HT-29 (cell line): ENCODE measurements at regions not wholly inside any gene's neighbourhood (a gene's known extent, or its start where the extent isn't known, plus 50 kb on each side); places are given as distances from the start of the nearest gene placed in this dataset.
"Not testable (repeated sequence)": the region's sequence is repeated elsewhere in the genome, so short reads cannot be mapped to it uniquely, and the experiment has no call there.

Experiments used
- DNase-seq: peaks from one replicate; pipeline ENCODE4 v3.0.0-alpha.2; 2015; ENCODE audit warnings: low spot score

DNA sequence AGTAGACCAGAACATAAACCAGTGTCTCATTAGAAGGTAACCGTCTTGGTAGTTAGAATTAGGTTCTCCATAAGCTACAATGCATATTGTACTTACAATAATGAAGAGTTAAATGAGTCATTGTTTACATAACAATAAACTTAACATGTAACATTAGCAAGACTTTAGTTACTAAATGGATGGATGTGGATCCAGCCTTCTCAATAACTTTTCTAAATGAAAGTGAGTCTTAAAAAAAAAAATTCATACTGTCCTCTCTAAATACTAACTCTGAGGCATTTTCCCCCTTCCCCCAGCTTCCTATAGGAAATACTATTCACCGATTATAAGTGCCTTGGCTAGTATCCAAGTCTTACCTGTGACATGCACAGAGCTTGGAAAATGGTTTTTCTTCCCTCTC, 155.3 kb downstream of the CYB561 start:
- DNase-seq: peak; percentile 57

DNA sequence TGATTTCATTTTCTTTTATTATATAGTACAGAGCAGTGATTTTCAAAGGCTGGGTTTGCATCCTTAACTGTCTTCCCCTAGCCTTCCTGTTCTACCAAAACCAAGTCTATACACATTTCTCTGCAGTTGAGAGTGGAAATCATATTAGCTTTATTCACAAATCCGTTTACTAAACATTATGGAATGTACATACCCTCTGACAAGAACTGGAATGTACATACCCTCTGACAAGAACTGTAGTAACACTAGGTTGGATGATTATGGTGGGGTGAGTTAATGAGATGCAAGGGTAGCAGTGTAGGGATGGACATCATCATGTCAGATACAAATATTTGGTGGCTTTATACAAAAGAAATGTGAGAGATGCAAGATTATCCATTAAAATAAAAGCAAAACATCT, 154.8 kb downstream of the CYB561 start:
- DNase-seq: no peak

DNA sequence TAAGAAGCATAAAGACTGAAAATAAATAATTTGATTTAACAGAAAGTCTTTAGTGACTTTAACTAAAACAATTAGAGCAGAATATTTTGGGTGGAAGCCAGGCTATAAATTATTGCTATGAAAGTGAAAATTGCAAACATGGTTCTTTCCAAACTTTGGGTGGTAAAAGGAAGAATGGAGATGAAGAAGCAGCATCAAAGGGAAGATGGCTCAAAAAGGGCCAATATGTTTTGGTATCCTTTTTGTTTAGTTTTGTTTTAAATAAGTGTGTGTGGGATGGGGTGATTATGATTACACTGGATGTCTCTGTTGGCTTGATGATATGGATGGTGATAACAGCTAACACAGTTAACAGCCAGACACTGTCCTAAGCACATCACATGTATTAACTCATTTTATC, 153.7 kb downstream of the CYB561 start:
- no peak for DNase-seq

DNA sequence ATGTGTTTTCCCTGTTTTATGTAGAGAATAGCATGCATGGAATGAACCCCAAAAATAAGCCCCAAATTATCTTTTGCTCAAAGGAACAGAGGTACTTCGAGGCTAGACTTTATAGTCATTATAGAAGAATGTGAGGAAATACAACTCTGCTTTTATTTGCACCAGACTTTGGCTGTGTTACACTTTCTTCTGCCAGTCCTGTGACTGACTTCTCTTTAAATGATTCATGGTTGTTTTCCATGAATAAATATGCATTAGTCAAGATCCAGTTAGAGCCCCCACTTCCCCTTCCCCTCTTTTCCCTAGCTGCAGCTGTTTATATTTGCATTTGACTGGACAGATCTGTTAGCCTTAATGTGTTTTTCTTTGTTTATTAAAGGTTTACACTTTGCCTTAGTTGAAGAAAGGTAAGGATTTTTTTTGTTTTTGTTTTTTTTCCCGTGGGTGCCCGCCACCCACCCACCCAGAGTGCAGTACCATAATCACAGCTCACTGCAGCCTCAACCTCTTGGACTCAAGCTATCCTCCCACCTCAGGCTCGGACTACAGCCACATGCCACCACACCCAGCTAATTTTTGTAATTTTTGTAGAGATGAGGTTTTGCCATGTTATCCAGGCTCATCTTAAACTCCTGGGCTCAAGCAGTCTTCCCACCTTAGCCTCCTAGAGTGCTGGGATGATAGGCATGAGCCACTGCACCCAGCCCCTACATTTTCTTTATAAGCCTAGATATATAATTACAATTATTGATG, 152.6 kb downstream of the CYB561 start:
- DNase-seq: no peak

DNA sequence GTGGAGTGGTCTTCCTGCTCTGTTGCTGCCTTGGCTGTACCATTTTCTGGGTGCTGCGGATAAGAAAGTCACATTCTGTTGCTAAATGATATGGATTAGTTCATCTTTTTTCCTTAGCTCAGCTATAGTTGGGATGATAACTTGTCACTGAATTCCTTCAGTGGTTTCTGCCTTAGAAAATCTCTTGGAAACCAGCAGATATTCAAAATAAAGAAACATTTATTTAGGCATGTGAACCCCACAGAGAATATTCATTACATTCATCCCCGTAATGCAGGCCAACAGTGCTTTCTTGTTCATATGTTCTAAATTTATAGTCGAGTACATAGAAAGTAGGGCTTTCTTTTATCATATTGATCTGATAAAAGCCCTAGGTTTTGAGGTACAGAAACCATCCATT, 151.3 kb downstream of the CYB561 start:
- no peak for DNase-seq

DNA sequence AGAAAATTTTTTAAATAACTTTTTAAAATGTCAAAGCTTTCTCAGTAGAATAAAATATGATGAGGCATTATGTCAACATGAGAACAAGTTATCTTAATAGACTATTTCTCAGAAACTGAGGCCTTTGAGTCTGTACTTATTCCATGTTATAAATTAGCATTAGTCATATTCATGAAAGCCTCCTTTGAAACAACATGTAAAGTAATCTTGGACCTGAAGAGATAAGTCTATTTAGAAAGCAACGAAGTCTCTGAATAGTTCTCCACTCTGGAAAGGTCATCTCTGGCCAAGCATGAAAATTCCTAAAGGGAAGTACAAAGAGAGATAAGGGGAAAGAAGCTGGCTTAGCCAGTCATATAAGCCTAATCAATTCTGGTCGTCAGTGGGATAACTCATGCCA, 150.8 kb downstream of the CYB561 start:
- no peak for DNase-seq

DNA sequence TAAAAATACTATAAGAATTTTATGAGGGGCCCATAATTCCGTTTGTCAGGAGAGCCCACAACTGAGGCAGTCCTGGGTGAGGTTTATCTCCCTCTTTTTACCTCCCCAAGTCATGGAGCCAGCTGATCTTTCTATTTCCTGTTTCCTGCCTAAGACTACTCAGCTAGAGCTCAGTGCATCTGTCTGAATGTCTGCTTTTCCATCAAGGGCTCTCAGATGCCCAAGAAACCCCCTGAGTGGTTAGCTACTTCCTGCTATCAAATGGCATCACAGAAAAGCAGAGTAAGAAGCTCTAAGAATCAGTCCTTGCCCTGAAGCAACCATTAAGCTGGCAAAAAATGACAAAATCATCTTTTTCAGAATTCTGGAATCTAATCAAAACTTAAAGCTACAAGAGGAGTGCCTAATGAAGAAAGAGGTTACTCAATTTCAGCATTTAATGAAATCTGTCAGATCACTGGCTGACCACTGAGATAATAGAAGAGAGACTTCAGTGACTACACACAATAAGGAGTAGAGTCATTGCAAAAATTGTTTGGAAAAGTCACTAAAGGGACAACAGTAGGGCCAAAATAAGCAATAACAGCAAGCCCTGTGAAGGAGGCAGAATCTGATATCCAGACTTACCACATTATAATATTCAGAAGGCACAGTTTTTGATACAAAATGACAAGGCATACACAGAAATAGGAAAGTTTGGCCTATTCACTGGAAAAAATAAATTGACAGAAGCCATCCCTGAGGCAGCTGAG, 150.1 kb downstream of the CYB561 start:
- DNase-seq: no peak

DNA sequence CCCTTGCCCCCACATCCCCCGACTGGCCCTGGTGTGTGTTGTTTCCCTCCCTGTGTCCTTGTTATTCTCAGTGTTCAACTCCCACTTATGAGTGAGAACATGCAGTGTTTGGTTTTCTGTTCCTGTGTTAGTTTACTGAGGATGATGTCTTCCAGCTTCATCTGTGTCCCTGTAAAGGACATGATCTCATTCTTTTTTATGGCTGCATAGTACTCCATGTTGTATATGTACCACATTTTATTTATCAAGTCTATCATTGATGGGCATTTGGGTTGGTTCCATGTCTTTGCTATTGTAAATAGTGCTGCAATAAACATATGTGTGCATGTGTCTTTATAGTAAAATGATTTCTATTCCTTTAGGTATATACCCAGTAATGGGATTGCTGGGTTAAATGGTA, 147.2 kb downstream of the CYB561 start:
- DNase-seq: not testable (repeated sequence)

DNA sequence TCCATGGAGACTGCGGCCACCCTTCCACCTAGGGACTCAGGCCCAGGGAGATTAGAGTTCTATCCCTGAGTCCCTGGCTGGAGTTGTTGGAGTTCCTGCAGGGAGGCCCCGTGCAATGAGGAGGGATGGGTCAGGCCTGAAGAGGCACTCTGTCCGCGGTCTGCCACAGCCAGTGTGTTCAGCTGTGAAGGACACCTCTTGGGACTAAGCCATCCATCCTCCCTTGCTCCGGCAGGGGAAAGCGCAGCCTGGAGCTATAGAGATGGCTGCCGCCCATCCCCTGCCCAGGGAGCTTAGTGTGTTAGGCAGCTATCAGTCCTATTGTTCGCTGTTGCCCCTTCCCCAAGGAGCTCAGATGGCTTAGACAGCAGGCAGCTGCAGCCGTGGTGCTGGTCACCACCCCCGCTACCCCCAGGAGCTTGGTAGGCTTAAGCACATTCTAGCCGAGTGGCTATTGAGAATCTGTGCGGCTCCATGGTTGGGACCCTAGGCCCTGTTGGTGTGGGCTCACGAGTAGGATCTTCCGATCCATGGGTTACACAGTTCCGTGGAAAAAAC, 141.3 kb downstream of the CYB561 start:
- DNase-seq: no peak

DNA sequence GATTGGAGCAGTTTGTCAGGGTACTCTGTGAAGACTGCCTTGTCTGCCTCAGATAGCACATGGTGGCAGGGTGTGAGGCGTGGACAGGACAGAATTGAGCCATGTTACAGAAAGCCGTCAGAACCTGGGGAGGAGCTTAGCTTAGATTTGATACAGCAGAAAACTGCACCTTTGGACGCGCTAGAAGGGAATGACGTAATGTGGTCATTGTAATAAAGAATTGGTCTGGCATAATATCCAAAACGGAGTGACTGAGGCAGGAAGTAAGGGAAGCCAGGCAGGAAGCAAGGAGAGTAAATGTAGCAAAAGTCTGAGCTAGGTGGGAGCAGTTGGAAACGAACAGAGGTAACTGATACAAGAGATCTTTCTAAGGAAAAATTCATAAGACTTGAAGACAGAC, 140.2 kb downstream of the CYB561 start:
- DNase-seq: no peak

DNA sequence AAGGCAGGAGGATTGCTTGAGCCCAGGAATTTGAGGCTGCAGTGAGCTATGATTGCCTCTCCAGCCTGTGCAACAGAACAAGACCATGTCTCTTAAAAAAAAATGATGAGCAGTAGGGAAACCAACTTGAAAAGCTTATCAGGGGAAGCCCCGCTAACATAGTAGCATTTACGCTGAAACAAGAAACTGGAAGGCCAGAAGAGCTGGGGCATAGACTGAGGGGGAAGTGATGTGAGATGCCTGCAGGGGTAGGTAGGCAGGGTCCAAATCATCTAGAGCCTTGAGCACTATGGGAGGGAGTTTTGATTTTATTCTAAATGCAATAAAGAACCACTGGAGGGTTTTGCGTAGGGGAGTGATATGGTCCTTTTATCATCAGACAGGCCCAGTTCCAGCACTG, 139.3 kb downstream of the CYB561 start:
- DNase-seq: no peak

DNA sequence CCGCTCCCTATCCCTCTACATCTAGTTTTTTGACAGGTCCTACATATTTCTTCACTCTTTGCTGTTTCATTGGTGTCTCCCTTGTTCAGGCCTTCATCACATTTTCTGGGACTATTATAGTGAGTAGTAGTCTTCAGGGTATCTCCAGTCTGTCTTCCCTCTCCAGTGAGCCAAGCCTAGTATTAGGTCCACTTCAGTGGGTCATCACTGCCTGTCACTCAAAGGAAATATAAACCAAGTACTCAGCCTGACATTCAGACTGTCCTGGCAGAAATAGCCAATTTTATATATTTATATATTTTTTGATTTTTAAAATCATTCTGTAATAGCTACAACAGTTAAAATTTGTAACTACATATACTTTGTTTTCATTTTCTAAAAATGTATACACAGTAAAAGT, 137.8 kb downstream of the CYB561 start:
- DNase-seq: no peak

DNA sequence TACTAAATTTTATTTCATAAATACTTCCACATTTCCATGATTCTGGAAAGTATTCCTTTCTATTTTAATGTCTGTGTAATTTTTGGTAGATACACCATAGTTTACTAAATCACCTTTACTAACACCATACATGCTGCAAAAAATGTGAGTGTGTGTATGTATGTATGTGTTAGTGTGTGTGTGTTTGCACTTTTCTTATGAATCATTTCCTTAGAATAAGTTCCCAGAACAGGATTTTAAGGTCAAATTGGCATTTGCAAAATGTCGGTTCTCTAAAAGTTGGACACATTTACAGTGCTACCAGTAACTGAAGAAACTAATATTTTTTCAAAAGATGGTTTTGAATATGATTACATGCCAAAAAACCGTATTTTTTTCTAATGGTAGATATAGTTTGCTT, 137.1 kb downstream of the CYB561 start:
- no peak for DNase-seq

DNA sequence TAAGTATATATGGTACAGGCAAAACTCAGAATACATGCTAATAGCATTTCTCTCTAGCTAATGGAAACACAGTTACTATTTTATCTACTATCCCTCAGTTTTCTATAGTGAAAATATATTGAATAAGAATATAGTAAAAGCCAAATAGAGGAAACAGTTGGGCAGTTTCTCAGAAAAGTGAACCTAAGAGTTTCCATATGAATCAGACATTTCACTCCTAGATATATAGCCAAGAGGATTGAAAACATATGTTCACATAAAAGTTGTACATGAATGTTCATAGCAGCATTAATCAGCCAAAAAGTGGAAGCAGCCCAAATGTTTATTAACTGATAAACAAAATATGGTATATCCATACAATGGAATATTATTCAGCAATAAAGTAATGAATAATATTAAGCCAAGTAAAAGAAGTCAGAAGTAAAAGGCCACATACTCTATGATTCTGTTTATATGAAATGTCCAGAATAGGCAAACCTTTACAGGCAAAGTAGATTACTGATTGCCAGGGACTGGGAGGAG, 134.6 kb downstream of the CYB561 start:
- DNase-seq: no peak

DNA sequence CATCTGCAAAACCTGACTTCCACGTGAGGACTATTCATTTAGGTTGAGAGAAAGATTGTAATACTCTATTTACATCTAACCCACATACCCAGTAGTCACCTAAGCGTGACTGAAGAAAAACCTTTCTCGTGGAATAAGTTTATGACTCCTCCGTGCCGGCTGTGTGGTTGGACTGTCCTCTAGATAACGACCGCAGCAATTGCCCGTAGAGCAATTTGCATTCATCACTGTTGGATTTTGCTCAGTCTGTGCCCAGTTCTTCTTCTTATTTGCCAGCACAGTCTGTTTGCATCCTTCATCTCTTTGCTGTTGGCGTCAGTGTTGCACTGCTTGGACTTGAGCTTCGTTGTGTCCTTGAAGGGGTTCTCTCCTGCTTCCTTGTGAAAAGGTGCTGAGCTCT, 131.3 kb downstream of the CYB561 start:
- no peak for DNase-seq

DNA sequence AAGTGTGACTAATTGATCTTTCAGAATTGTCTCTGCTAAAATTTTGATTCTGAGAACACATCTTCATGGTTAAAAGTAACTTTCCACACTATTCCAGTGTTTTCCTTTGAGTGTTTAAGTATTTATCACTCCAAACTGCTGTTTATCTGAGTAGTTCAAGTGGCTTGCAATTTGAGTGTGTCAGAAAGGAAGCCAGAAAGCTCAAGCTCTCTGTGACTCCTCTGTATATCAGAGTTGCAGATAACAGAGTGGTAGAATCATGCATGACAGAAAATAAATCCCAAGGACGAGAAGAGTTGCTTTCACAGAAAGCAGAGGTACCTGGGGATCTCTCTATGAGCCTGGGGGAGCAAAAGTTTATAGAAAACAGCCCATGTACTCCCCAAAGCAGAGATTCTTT, 130.0 kb downstream of the CYB561 start:
- no peak for DNase-seq

DNA sequence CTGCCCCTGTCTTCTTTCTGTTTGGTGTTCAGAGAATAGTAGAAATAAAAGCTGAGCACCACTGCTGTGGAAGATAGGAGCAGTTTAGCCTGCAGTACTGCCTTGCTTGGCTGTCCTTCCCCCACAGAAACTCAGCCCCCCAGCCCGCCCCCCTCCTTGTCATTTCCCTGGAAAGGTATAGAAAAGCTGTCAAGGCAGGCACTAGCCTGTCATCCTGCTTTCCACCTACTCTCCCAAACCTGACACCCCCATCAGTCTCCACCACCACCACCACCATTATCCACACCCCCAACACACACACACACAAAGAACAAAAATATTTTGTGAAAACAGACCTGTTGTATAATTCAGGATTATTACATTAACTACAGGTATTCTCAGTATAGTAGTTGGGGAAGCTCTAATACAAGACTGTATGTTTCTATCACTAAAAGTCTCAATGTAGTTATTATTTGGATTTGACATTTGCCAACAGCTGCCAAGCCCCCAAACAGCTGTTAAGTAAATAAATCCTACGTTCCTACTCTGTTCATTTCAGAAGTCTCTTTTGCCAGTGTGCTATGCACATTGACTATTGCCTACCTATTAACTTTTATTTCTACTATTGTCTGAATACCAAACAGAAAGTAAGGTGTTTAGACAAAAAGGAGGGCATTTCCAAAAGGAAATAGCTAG, 128.8 kb downstream of the CYB561 start:
- DNase-seq: no peak

DNA sequence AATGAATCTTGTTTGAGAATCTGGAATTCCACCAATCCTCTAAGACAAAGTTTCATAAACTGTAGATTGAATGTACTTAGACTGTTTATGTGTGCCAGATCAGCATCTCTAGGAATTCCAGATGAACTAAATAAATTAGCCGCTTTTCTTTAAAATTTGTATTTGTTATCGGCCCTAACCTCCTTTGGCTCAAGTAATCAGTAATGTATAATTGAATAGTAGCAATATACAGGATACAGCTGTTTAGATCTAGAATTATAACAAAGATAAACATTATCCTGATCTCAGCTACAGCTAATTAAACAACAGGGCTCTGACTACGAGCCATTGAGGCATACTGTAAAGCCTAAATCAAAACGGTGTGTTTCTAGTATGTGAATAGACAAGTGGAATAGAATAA, 120.3 kb downstream of the CYB561 start:
- DNase-seq: no peak

DNA sequence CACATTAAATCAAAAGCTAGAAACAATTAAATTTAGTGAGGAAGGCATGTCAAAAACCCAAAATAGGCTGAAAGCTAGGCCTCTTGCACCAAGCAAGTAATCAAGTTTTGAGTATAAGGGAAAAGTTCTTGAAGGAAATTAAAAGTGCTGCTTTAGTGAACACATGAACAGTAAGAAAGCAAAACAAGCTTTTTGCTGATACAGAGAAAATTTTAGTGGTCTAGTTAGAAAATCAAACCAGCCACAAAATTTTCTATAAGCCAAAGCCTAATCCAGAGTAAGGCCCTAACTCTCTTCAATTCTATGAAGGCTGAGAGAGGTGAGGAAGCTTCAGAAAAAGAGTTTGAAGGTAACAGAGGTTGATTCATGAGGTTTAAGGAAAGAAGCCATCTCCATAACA, 116.2 kb downstream of the CYB561 start:
- no peak for DNase-seq

DNA sequence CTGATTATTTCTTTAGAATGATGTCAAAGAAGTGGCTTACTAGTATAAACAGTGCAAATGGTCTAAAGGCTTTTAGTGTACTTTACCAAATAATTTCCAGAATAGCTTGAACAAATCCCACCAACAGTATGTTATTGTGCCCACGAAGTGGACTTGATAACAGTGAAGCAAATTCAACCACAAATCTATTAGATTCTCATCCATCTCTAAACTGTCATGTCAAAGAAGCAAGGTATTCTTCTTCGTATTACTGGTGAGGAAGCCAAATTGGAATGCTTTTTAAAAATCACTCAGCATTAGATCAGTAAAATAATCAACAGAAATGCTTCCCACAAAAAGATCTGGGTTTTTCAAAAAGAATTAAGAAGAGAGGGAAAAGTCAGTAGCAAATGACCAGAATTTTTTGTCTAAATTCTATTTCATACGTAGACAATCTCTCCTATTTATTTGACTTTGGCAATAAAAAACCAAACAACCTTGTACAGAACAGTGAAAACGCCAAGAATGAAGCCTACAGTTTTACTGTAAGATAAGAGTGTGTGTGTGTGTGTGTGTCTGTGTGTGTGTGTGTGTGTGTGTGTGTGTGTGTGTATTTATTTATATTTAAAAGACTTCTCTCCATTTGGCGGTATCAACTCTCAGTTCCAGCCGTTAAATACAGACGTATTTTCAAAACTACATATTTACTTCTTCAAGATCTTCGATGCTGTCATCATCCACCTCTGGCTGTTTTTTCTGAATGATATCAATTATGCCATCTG, 114.6 kb downstream of the CYB561 start:
- no peak for DNase-seq

DNA sequence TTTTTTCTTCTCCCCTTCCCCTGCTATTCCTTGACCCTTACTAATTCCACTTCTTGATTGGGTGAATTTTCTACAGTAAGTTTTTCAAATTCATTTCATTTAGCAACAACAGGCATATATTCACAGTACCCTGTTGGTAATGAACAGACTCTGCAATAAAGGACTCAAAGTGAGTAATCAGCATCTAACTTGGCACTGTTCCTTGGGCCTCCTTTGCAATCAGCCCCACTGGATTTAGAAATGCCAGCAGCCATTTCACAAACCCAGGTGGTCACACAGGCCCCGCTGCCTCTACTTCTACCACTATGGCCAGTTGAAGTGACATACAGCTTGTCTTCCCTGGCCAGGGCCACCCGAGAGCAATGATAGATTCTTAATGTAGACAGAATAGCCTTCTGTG, 113.8 kb downstream of the CYB561 start:
- no peak for DNase-seq

DNA sequence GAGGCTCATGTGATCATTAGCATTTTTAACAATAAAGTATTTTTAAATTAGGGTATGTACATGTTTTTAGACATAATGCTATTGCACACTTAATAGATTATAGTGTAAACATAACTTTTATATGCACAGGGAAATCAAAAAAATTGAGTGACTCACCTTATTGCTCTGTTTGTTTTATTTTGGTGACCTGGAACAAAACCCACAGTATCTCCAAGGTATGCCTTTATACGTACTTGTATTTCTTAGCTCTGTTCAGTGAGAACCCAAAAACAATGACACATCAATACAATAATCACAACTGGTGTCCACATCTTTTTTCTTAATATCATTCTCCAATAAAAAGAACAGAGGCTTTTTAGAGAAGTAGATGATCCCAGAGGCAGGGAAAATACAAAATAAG, 112.2 kb downstream of the CYB561 start:
- DNase-seq: no peak
